Lower leg skin (tissue), 4 donors: ENCODE measurements at regions not wholly inside any gene's neighbourhood (a gene's known extent, or its start where the extent isn't known, plus 50 kb on each side); places are given as distances from the start of the nearest gene placed in this dataset.

ENCODE experiments used
- DNase-seq, 2 donors: peaks; one replicate each; pipeline ENCODE4 v3.0.0-alpha.2; 2019; ENCODE audit warnings: low spot score in 2 of 2
- H3K4me3 ChIP-seq: fragments of 200-600 bp; sonication (generic); 2 replicates; pipeline ENCODE4 v1.5.1; 2017; ENCODE audit warnings: mild to moderate bottlenecking, low read depth; ENCODE audit not compliant: poor library complexity, severe bottlenecking
- CTCF ChIP-seq, 3 donors: fragments of 450-650 bp; IDR thresholded peaks; one replicate each; pipeline ENCODE4 v1.5.1; 2016; ENCODE audit warnings: antibody characterized with exemption in 3 of 3, mild to moderate bottlenecking in 3 of 3, moderate library complexity in 2 of 3
- POLR2A ChIP-seq, 2 donors: fragments of 450-650 bp; IDR thresholded peaks; one replicate each; pipeline ENCODE4 v1.6.1; 2016 to 2017; ENCODE audit warnings: antibody characterized with exemption in 2 of 2, mild to moderate bottlenecking in 1 of 2, moderate library complexity in 1 of 2
- WGBS, 2 donors: methylation state at CpG; one replicate each; pipeline ENCODE4 v1.1.5; 2018; 5-methylcytosine and 5-hydroxymethylcytosine counted together
- intact Hi-C: fragments of 100-400 bp; cut with DNase I; formaldehyde crosslinking; loops from one replicate; pipeline ENCODE4 v1.15.0; 2023; ENCODE audit warnings: low total_unique reads

GRCh38 chr5:75002271-75002670 lies 50.1 kb downstream of the GCNT4 start:
- intact Hi-C loops = no loop called here
- 93 to 97% methylated on average over 4 of the region's 4 CpGs for WGBS, 2 donors
- H3K4me3 ChIP-seq = no peak overlapping the region
- no peak for DNase-seq
- no peak for TF ChIP-seq CTCF (IDR thresholded peaks at IDR 0.05)
- no peak for TF ChIP-seq POLR2A (IDR thresholded peaks at IDR 0.05)

DNA sequence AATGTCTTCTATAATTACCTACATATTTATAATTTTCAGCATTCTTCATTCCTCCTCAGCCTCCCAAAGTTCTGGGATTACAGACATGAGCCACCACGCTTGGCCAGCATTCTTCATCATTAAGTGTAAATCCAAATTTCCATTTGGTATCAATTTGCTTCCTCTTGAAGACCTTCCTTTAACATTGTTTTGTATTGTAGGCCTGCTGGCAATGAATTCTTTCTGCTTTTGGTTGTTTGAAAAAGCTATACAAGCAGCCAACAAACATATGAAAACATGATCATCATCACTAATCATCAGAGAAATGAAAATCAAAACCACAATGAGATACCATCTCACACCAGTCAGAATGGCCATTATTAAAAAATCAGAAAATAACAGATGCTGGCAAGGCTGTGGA lies 56.4 kb downstream of the GCNT4 start:
- intact Hi-C loops = no loop called here
- 60 to 72% methylated on average over 1 of the region's 1 CpG for WGBS, 2 donors
- DNase-seq = no peak
- H3K4me3 ChIP-seq = no peak overlapping the region
- no peak for TF ChIP-seq CTCF (IDR thresholded peaks at IDR 0.05)
- no peak for TF ChIP-seq POLR2A (IDR thresholded peaks at IDR 0.05)

GRCh38 chr5:74994826-74995225 lies 57.5 kb downstream of the GCNT4 start:
- TF ChIP-seq CTCF (IDR thresholded peaks at IDR 0.05) (no peak), POLR2A (IDR thresholded peaks at IDR 0.05) (no peak)
- no peak for DNase-seq
- 72 to 80% methylated on average over 2 of the region's 2 CpGs for WGBS, 2 donors
- intact Hi-C loops = no loop called here
- H3K4me3 ChIP-seq = no peak overlapping the region

DNA sequence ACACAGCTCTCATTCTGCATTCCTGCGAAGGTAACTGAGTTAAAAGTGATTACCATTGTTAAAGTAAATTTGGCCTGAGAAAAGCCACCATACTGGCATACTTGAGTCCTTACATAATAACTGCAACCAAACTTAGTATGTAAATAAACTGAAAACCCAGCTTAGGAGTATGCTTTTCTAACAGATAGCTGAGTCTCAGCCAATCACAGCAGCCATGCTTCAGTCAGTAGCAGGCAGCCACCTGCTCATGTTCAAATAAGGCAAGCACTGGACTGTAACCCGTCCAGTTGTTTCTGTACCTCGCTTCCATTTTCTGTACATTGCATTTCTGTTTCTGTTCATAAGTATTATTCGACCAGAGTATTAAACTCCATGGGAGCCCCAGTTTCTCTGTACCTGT lies 58.6 kb downstream of the GCNT4 start:
- no peak for DNase-seq
- WGBS, 2 donors = 88 to 89% methylated on average over 4 of the region's 4 CpGs
- no peak overlapping the region for H3K4me3 ChIP-seq
- intact Hi-C loops = no loop called here
- TF ChIP-seq CTCF (IDR thresholded peaks at IDR 0.05) (no peak), POLR2A (IDR thresholded peaks at IDR 0.05) (no peak)

DNA sequence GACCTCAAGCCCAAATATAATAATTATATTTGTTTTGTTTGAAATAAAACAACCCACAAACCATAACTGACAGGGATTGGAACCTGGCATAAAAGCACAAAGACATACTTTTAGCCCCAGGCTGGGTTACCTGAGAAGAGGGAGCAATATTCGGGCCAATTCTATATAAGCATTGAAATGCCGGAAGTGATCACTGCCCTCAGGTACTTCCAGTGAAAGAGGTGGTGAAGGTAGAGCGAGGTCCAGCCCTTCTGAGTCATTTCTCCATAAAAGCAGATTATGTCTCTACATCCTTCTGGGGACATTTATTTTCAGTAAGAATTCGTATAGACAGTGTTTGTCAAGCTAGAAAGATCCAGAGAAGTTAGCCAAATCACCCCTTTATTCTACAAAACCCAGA lies 59.6 kb downstream of the GCNT4 start:
- intact Hi-C loops = no loop called here
- DNase-seq = no peak
- WGBS, 2 donors = 40 to 50% methylated on average over 4 of the region's 4 CpGs
- TF ChIP-seq CTCF (IDR thresholded peaks at IDR 0.05) = no peak
- TF ChIP-seq POLR2A (IDR thresholded peaks at IDR 0.05) = no peak
- no peak overlapping the region for H3K4me3 ChIP-seq

DNA sequence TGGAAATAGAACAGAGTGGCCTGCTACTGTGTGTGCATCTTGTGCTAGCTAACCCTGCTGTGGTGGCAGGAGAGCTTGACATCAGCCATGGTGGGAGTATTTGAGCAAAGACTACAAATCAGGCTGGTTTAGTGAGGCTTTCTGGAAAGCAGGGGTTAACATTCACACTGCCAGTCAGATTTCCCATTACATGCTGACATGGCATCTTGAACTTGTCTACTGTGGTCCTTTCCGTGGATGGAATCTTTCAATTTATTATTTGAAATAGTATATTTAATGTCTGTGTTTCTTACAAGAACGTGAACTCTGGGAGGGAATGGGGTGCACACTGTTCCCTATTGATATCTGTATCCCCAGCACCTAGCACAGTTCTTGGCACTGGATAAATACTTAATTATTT lies 60.8 kb downstream of the GCNT4 start:
- DNase-seq = no peak
- intact Hi-C loops = no loop called here
- 79 to 83% methylated on average over 2 of the region's 2 CpGs for WGBS, 2 donors
- H3K4me3 ChIP-seq = no peak overlapping the region
- no peak for TF ChIP-seq CTCF (IDR thresholded peaks at IDR 0.05)
- TF ChIP-seq POLR2A (IDR thresholded peaks at IDR 0.05) = no peak
